Renal cortical epithelial cell (primary cell): ENCODE measurements at regions not wholly inside any gene's neighbourhood (a gene's known extent, or its start where the extent isn't known, plus 50 kb on each side); places are given as distances from the start of the nearest gene placed in this dataset.
"Not testable (repeated sequence)": the region's sequence is repeated elsewhere in the genome, so short reads cannot be mapped to it uniquely, and the experiment has no call there.

Experiments used
- DNase-seq: peaks from one replicate; pipeline ENCODE4 v3.0.0-alpha.2; 2011; ENCODE audit warnings: low read depth

DNA sequence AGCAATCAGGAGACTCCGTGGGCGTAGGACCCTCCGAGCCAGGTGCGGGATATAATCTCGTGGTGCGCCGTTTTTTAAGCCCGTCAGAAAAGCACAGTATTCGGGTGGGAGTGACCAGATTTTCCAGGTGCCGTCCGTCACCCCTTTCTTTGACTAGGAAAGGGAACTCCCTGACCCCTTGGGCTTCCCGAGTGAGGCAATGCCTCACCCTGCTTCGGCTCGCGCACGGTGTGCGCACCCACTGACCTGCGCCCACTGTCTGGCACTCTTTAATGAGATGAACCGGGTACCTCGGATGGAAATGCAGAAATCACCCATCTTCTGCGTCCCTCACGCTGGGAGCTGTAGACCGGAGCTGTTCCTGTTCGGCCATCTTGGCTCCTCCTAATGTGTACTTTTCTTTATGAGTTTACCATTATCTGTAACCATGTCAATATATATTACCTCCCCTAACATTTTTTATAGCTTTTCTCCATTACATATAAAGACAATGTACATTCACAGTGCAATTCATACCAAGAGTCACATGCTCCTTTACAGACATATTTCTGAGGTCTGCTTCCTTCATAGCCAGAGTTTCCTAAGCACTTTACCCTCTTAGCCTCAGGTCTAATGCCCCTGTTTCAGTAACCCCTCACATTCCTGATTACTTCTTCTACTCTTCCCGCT lies 71.4 kb upstream of the TLE4 start:
- DNase-seq: not testable (repeated sequence)

DNA sequence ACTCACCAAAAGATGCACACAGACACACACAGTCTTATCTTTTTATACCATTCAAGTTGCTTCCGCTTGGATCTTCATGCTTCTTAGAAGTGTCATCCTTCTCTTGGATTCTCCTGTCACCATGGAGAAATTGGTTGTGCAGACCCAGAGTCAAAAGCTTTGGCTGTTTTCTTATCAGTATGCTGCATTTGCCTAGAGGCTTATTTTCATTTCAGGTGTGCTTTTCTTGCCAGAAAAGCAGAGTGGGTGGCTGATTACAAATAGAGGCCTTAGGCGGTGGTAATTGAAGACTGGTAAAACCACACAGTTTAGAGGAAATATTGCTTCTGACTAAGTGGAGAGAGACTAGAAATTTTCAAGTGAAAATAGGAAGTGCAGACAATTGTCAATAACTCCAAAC lies 70.2 kb upstream of the TLE4 start:
- DNase-seq: peak; percentile 6

DNA sequence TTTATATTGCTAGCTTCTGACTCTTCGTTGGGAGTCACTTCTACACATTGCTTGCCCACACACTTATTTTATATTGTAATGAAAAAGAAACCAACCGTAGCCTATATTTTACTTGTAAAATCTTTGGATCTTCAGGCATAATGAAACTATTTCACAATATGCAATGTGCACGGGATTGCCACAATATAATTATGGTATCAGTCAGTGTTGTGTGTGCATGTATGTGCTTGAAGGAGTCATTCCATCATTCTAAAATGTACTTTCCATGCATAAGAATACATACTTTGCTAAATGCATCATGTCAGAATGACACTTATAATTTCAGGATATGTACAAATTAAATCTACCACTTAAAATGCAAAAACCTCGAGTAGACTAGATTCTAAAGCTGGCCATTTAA lies 64.0 kb upstream of the TLE4 start:
- no peak for DNase-seq

DNA sequence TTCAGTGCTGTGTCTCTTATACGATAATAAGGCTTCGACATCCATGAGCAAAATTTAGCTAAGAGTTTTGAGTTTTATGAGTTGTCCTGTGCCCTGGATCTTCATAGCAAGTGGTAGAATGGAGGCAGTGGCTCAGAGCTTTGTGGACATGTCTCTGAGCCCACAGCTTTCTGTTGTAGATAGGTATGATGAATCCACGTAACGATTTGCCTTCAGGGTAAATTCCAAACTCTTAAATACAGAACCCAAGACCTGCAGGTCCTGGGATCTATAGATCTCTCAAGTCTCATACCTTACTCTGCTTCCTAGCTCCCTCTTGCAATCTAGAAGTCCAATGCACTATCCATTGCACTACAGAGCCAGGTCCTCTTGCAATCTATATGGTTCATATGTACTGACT lies 59.5 kb upstream of the TLE4 start:
- DNase-seq: no peak
